ENCODE measurements at regions not wholly inside any gene's neighbourhood (a gene's known extent, or its start where the extent isn't known, plus 50 kb on each side); places are given as distances from the start of the nearest gene placed in this dataset.

- 88% methylated on average over 1 of the region's 1 CpG for WGBS
- H3K4me1 ChIP-seq (ENCODE audit: control insufficient read depth in 4 of 4, insufficient read depth in 4 of 4, low read length in 3 of 4), result no peaks in the 10 kb centered on the region
- H3K36me3 ChIP-seq (ENCODE audit: control insufficient read depth in 4 of 4, insufficient read depth in 3 of 4, low read depth in 1 of 4, low read length in 3 of 4), result no peaks in the 10 kb centered on the region
- H3K27ac ChIP-seq (ENCODE audit: low read depth in 1 of 2, low read length in 2 of 2), result no peak overlapping the region
- H3K27me3 ChIP-seq (ENCODE audit: control insufficient read depth in 4 of 4, insufficient read depth in 4 of 4, low read length in 3 of 4), result no peaks in the 10 kb centered on the region
- no peak overlapping the region for H3K9ac ChIP-seq (ENCODE audit: low read depth in 1 of 2, low read length in 2 of 2)
- H3K4me3 ChIP-seq (ENCODE audit: low read depth in 1 of 3, low read length in 3 of 3), result no peak overlapping the region
- peaks cover 0 to 3% (median 0%) of the 10 kb centered on the region in 4 donors for H3K9me3 ChIP-seq (ENCODE audit: control insufficient read depth in 4 of 4, low read length in 3 of 4)
- TF ChIP-seq RAD21 (IDR thresholded peaks at IDR 0.05), result no peak
- no peak for TF ChIP-seq HNF4A (conservative IDR thresholded peaks at IDR 0.05)
- TF ChIP-seq, protein P1, sequence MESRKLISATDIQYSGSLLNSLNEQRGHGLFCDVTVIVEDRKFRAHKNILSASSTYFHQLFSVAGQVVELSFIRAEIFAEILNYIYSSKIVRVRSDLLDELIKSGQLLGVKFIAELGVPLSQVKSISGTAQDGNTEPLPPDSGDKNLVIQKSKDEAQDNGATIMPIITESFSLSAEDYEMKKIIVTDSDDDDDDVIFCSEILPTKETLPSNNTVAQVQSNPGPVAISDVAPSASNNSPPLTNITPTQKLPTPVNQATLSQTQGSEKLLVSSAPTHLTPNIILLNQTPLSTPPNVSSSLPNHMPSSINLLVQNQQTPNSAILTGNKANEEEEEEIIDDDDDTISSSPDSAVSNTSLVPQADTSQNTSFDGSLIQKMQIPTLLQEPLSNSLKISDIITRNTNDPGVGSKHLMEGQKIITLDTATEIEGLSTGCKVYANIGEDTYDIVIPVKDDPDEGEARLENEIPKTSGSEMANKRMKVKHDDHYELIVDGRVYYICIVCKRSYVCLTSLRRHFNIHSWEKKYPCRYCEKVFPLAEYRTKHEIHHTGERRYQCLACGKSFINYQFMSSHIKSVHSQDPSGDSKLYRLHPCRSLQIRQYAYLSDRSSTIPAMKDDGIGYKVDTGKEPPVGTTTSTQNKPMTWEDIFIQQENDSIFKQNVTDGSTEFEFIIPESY (IDR thresholded peaks at IDR 0.05), result no peak
- TF ChIP-seq RXRA (IDR thresholded peaks at IDR 0.05), result no peak
- TF ChIP-seq GABPA (IDR thresholded peaks at IDR 0.05 in 1 of 2, conservative IDR thresholded peaks at IDR 0.05 in 1 of 2), result no peak
- no peak for TF ChIP-seq ATF3 (IDR thresholded peaks at IDR 0.05)
- TF ChIP-seq NR2F2 (IDR thresholded peaks at IDR 0.05), result no peak
- no peak for TF ChIP-seq FOXA2 (IDR thresholded peaks at IDR 0.05)
- no peak for DNase-seq (ENCODE audit: low spot score)
These were observed 316.8 kb downstream of the SNAPC1 start for GRCh38 chr14:62079038-62079437.

GRCh38 chr14:62081012-62081612 is 318.9 kb downstream of the SNAPC1 start:
- 87% methylated on average over 10 of the region's 10 CpGs for WGBS
- DNase-seq (ENCODE audit: low spot score), result no peak
- Histone ChIP-seq H3K9me3 (ENCODE audit: control insufficient read depth in 4 of 4, low read length in 3 of 4) (peaks cover 0 to 11% (median 2%) of the 10 kb centered on the region in 4 donors), H3K4me1 (ENCODE audit: control insufficient read depth in 4 of 4, insufficient read depth in 4 of 4, low read length in 3 of 4) (no peaks in the 10 kb centered on the region), H3K27me3 (ENCODE audit: control insufficient read depth in 4 of 4, insufficient read depth in 4 of 4, low read length in 3 of 4) (no peaks in the 10 kb centered on the region), H3K27ac (ENCODE audit: low read depth in 1 of 2, low read length in 2 of 2) (no peak overlapping the region), H3K9ac (ENCODE audit: low read depth in 1 of 2, low read length in 2 of 2) (no peak overlapping the region), H3K4me3 (ENCODE audit: low read depth in 1 of 3, low read length in 3 of 3) (no peak overlapping the region), H3K36me3 (ENCODE audit: control insufficient read depth in 4 of 4, insufficient read depth in 3 of 4, low read depth in 1 of 4, low read length in 3 of 4) (no peaks in the 10 kb centered on the region)
- no peak for TF ChIP-seq NR2F2 (IDR thresholded peaks at IDR 0.05)
- TF ChIP-seq TAF1 (conservative IDR thresholded peaks at IDR 0.05), result no peak
- TF ChIP-seq, protein P2, sequence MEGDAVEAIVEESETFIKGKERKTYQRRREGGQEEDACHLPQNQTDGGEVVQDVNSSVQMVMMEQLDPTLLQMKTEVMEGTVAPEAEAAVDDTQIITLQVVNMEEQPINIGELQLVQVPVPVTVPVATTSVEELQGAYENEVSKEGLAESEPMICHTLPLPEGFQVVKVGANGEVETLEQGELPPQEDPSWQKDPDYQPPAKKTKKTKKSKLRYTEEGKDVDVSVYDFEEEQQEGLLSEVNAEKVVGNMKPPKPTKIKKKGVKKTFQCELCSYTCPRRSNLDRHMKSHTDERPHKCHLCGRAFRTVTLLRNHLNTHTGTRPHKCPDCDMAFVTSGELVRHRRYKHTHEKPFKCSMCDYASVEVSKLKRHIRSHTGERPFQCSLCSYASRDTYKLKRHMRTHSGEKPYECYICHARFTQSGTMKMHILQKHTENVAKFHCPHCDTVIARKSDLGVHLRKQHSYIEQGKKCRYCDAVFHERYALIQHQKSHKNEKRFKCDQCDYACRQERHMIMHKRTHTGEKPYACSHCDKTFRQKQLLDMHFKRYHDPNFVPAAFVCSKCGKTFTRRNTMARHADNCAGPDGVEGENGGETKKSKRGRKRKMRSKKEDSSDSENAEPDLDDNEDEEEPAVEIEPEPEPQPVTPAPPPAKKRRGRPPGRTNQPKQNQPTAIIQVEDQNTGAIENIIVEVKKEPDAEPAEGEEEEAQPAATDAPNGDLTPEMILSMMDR (IDR thresholded peaks at IDR 0.05; ENCODE audit: low read depth, low read length, missing input control), result no peak
- TF ChIP-seq FOXA2 (IDR thresholded peaks at IDR 0.05), result no peak
- TF ChIP-seq GABPA (IDR thresholded peaks at IDR 0.05 in 1 of 2, conservative IDR thresholded peaks at IDR 0.05 in 1 of 2), result no peak
- no peak for TF ChIP-seq SP1 (IDR thresholded peaks at IDR 0.05)
- no peak for TF ChIP-seq JUND (IDR thresholded peaks at IDR 0.05)
- TF ChIP-seq YY1 (IDR thresholded peaks at IDR 0.05), result no peak
- no peak for TF ChIP-seq EGR1 (IDR thresholded peaks at IDR 0.05; ENCODE audit: low read depth in 2 of 2)
- TF ChIP-seq HNF4A (conservative IDR thresholded peaks at IDR 0.05), result no peak
- TF ChIP-seq, protein P1 (IDR thresholded peaks at IDR 0.05), result no peak
- no peak for TF ChIP-seq REST (IDR thresholded peaks at IDR 0.05)
- no peak for TF ChIP-seq RAD21 (IDR thresholded peaks at IDR 0.05)
- TF ChIP-seq ATF3 (IDR thresholded peaks at IDR 0.05), result no peak
